ENCODE measurements at regions not wholly inside any gene's neighbourhood (a gene's known extent, or its start where the extent isn't known, plus 50 kb on each side); places are given as distances from the start of the nearest gene placed in this dataset.

DNA sequence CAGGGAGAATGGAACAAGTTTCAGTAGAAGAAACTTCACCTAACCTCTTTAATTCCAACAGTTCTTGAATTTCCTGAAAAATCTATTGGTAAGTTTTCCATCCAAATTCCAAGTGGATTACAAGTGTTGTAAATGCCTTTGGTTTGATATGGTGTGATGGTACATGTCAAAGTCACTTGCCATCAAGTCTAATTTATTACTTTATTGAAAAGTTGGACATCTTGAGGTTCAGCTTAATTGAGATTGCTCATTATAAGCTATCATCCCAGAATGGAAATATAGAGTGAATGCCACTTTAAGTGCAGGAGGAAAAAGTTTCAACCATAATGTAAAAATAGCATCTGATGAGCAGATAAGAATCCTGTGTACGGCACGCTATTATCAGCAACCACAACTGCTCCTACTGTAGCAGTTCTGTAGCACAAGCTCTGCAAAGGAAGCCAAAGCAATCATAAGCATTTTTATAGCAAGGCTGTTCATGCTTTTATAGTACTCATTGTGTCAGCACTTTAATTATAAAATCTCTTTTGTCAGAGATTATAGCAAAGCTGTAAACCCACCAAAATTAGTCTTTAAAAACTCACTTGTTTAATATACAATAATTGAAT is 991.8 kb upstream of the PHF14 start:
- no peak for DNase-seq (ENCODE audit: low read depth)

DNA sequence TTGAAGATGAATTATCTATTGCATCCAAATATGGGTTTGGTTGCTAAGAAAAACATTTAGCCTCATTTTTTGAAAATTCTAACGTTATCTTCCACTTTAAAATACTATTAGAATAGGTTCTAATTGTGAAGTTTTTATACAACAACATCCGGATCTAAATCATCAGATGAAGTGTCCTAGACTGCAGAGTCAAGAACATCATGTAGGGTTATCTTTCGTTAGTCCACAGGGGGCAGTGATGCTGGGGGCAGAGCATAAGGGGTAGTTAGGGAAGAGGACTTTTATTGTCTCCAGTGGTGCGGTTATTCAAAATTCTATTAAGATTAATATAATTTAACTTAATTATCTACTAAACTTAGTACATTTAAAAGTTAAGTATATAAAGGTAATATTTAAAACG is 990.6 kb upstream of the PHF14 start:
- no peak for DNase-seq (ENCODE audit: low read depth)

GRCh38 chr7:10015687-10016086 is 958.0 kb upstream of the PHF14 start:
- DNase-seq (ENCODE audit: low read depth): no peak

DNA sequence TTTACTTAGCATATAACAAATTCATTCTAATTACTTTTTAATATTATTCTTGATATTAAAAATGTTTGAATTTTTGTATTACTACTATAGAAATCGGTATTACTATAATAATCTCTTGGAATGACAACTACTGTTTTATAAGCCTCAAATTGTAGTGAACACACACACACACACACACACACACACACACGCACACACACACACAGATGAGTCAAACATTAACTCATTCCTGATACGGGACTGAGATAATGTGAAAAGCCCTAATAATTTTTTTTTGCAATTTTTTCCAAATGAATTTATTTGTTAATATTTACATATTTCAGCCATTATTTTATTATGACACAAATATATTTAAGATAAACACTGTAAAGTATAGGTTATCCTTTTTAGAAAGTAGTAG is 951.2 kb upstream of the PHF14 start:
- DNase-seq (ENCODE audit: low read depth): no peak

DNA sequence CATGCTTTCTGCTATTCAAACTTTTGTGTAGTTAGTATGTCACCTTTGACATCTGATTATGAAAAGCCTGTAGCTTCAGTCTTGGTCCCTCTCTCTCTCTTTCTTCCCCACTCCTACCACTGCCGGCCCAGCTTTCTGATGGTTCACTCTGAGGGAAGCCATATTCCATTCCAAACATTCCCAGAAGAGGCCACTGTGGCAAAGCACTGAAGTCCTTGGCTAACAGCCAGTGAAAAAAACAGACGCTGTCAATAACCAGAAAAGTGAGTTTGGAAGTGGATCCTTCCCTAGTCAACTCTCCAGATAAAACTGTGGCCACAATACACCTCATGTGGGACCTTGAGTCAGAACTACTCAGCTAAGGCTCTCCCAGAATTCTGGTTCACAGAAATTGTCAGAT is 950.7 kb upstream of the PHF14 start:
- no peak for DNase-seq (ENCODE audit: low read depth)

DNA sequence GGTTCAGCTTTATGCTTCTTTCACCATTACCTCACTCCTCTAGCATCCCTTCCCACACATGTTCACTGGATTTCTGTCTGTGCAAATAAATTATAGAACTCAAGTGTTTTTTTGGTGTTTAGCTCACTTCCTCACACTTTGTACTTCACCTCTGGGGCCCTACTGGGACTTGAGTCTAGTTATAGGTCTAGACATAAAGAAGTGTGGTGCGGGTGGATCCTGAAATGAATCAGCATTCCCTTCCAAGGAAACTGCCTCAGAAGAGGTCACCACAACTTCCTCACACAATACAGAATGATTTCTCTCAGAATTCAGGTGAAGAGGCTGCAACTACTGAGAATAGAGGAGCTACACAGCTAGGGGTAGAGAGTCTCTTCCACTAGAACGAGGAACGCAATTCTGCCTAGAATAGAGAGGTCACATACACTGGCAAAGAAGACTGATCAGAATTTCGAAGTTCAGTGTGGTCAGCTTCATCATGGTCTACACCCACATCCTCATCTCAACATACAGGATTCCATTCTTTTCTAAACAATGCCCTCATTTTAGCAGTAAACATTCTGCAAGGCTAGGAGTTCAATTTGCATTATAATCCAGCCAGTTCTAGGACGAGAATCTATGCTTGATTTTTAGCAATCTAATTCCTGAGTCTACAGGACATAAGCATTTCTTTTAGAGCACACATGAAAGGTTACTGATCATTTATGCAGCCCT is 938.7 kb upstream of the PHF14 start:
- DNase-seq (ENCODE audit: low read depth): no peak

- no peak for DNase-seq (ENCODE audit: low read depth)
Observed at GRCh38 chr7:10036693-10037092, 937.0 kb upstream of the PHF14 start.

GRCh38 chr7:10038351-10038750 is 935.3 kb upstream of the PHF14 start:
- DNase-seq (ENCODE audit: low read depth): no peak

GRCh38 chr7:10040674-10041073 is 933.0 kb upstream of the PHF14 start:
- no peak for DNase-seq (ENCODE audit: low read depth)

GRCh38 chr7:10070899-10071298 is 902.8 kb upstream of the PHF14 start:
- DNase-seq (ENCODE audit: low read depth): no peak

DNA sequence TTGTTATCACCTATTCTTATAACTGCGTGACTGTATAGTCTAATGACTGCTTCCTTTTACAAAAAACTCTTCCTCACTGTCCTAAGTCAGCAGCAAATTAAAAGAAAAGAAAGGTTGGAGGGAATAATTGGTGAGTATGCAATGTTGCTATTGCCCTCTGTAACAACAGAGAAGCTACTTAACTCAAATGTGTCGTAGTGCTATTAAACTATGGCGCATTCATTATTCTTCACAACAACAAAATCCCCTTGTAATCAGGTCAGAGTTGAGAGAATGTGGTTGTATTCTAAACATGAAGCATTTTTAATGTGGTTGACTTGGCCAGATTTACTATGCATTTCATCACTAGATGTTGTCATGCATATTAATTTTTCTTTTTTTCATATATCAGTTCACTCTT is 897.8 kb upstream of the PHF14 start:
- DNase-seq (ENCODE audit: low read depth): no peak

DNA sequence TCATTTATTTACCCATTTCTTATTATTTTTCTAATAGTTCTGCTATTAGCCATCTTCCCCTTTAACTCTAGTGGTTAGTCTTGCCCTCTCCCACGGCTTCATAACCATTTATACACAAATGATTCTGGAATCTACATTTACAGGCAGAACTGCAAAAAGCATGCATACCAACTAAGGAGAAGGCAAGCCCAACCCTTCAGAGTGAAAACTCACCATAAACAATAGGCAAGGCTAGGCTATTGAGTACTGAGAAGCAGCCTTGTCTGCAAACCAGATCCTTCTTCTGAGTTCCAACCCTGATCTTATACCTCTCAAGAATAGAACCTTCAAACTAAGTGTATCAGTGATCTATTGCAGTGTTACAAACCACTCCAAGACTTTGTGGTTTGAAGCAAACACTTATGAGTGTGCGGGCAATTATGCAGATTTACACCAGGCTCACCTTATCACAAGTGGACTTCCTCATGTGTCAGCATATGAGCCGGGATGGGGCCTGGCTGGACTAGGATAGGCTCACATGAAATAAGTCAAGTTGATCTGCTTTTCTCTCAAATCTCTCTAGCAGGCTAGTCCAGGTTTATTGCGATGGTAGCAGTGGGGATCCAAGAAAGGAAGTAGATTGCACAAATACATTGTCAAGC is 896.9 kb upstream of the PHF14 start:
- no peak for DNase-seq (ENCODE audit: low read depth)

DNA sequence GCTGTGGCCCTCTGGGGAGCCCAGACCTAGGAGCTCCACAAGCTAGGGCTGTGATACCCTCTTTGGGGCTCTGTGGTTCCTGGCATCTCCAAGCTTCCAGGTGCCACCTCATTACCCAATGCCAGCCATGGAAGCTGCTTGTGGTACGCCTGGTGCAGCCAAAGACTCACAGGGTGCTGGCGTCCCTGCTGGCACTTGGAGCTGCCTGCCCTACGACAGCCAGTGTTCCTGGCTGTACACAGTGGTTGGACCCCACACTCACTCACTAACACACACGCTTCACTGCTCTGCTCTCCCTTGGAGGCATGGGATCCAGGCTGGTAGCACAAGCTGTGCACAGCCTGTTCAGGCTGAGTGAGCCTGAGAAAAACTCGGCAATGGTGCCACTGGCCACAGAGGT is 894.1 kb upstream of the PHF14 start:
- DNase-seq (ENCODE audit: low read depth): no peak

- DNase-seq (ENCODE audit: low read depth): no peak
Observed at GRCh38 chr7:10082896-10083295, 890.8 kb upstream of the PHF14 start.

GRCh38 chr7:10083766-10084165 is 889.9 kb upstream of the PHF14 start:
- DNase-seq (ENCODE audit: low read depth): no peak

DNA sequence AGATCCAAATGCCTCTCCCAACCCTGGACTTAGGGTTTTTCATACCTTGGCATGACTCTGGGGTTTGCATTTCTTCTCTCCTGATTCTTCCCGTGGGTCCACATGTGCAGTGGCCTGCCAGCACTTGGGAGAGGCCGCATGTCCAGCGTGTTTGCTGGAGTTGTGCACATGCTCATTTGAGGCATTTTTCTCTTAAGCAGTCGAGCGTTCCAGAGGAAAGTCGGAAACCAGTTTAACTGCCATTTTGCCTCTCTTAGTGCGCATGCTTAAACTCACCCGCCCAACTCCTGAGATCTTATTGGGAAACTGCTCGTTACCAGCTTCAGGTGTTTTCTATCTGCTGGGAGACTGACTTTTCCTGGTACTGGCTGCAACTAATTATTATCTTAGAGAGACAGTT is 888.4 kb upstream of the PHF14 start:
- DNase-seq (ENCODE audit: low read depth): no peak

- DNase-seq (ENCODE audit: low read depth): no peak
Observed at GRCh38 chr7:10100572-10100971, 873.1 kb upstream of the PHF14 start.

DNA sequence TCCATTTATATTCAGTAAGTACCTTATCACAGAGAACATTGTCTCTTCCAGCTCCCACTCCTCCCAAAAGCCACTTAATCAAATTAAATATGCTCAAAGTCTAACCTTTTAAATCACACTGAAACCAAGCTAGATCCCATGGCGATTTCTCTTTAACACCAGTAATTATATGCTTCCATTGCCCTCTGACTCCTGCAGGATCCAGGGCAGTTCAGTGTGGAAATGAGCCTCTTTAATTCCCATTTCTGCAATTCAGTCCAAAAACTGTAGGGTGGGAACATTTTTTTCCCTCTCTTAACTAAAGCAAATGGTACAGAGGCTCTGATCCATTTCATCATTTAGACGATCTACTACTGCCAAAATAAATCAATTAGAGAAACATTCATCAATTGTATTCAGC is 872.3 kb upstream of the PHF14 start:
- no peak for DNase-seq (ENCODE audit: low read depth)

DNA sequence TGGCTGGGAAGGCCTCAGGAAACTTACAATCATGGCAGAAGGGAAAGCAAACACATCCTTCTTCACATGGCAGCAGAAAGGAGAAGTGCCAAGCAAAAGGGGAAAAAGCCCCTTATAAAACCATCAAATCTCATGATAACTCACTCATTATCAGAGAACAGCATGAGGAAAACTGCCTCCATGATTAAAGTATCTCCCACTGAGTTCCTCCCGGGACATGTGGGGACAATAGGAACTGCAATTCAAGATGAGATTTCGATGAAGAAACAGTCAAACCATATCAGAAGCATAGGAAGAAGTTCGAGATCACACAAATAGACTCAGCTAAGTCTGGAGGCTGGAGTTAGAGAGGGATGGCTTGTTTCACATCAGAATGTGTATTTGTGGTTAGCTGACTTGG is 869.4 kb upstream of the PHF14 start:
- DNase-seq (ENCODE audit: low read depth): no peak

- DNase-seq (ENCODE audit: low read depth): no peak
Observed at GRCh38 chr7:10106609-10107008, 867.1 kb upstream of the PHF14 start.

DNA sequence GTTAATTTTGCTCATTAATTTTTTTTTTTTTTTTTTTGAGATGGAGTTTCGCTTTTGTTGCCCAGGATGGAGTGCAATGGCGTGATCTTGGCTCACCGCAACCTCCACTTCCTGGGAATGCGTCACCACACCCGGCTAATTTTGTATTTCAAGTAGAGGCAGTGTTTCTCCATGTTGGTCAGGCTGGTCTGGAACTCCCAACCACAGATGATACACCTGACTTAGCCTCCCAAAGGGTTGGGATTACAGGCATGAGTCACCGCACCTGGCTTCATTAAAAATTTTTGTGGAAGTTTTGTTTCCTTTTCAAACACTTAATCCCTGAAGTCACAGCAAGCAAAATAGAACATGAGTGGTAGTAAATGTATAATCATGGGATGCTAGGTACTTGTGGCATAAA is 857.2 kb upstream of the PHF14 start:
- DNase-seq (ENCODE audit: low read depth): no peak

DNA sequence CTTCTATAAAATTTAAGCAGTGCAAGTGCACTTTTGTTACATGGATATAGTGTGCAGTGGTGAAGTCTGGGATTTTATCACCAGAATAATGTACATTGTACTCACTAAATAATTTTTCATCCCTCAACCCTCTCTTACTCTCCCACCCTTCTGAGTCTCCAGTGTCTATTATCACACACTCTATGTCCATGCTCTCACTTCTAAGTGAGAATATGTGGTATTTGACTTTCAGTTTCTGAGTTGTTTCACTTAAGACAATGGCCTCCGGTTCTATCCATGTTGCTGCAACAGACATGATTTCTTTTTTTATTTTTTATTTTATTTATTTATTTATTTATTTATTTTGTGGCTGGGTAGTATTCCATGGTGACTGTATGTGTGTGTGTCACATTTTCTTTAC is 855.9 kb upstream of the PHF14 start:
- DNase-seq (ENCODE audit: low read depth): no peak

DNA sequence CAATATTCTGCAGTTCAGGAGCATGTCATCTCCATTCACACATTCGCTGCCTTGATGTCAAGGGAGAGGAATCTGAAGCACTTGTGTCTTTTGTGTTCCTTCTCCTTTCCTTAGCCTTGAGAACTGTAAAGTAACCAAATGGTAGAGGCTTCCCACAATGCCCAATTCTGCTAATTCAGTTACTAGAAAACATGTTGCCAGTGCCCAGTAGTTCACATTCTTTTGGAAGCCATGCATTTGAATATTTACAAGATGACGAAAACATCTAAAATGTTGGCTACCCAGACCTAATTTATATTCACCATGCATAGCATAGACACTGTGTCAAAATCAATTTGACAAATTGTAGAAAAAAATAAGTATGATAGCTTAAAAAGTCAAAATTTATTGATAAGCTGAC is 852.7 kb upstream of the PHF14 start:
- DNase-seq (ENCODE audit: low read depth): no peak

- no peak for DNase-seq (ENCODE audit: low read depth)
Observed at GRCh38 chr7:10121631-10122030, 852.0 kb upstream of the PHF14 start.
